GM23338 (cell line): ENCODE measurements at regions not wholly inside any gene's neighbourhood (a gene's known extent, or its start where the extent isn't known, plus 50 kb on each side); places are given as distances from the start of the nearest gene placed in this dataset.

Experiments used
- ATAC-seq: fragments of 200-7000 bp; cut with Tn5 transposase; 3 replicates; pipeline ENCODE4 v1.9.1; 2020
- DNase-seq: peaks from one replicate; pipeline ENCODE4 v3.0.0-alpha.2; 2015; ENCODE audit warnings: low spot score
- H2AFZ ChIP-seq: fragments of 200-600 bp; sonication (generic); 2 replicates; pipeline ENCODE4 v1.8.0; 2016; ENCODE audit warnings: antibody characterized with exemption, mild to moderate bottlenecking, moderate library complexity
- H3F3A ChIP-seq: fragments of 200-600 bp; sonication (generic); replicated peaks from 2 replicates; pipeline ENCODE4 v1.8.0; 2017; ENCODE audit warnings: antibody characterized with exemption, mixed run types, low read depth
- H3K27ac ChIP-seq: fragments of 200-600 bp; sonication (generic); 2 replicates; pipeline ENCODE4 v1.6.1; 2016; ENCODE audit warnings: low read depth
- H3K27me3 ChIP-seq: fragments of 200-600 bp; sonication (generic); 2 replicates; pipeline ENCODE4 v1.8.0; 2016; ENCODE audit warnings: mild to moderate bottlenecking, mixed run types, moderate library complexity; ENCODE audit not compliant: insufficient read depth
- H3K36me3 ChIP-seq: fragments of 200-600 bp; sonication (generic); 2 replicates; pipeline ENCODE4 v1.8.0; 2016; ENCODE audit warnings: mild to moderate bottlenecking; ENCODE audit not compliant: insufficient read depth
- H3K4me1 ChIP-seq: fragments of 200-600 bp; sonication (generic); 2 replicates; pipeline ENCODE4 v1.8.0; 2016; ENCODE audit warnings: mild to moderate bottlenecking, moderate library complexity; ENCODE audit not compliant: insufficient read depth
- H3K4me2 ChIP-seq: fragments of 200-600 bp; sonication (generic); 2 replicates; pipeline ENCODE4 v1.7.1; 2017; ENCODE audit warnings: mixed run types
- H3K4me3 ChIP-seq: fragments of 200-600 bp; sonication (generic); 2 replicates; pipeline ENCODE4 v1.6.1; 2016; ENCODE audit warnings: mixed run types
- H3K79me2 ChIP-seq: fragments of 200-600 bp; sonication (generic); replicated peaks from 2 replicates; pipeline ENCODE4 v1.8.0; 2017; ENCODE audit warnings: mild to moderate bottlenecking; ENCODE audit not compliant: insufficient read depth
- H3K9me2 ChIP-seq: fragments of 200-600 bp; sonication (generic); 2 replicates; pipeline ENCODE4 v1.8.0; 2017; ENCODE audit not compliant: insufficient read depth
- H4K20me1 ChIP-seq: fragments of 200-600 bp; sonication (generic); replicated peaks from 2 replicates; pipeline ENCODE4 v1.8.0; 2017; ENCODE audit warnings: mild to moderate bottlenecking; ENCODE audit not compliant: insufficient read depth
- H3K27ac Mint-ChIP-seq: 2 replicates; pipeline ENCODE4 v1.8.0; 2020; ENCODE audit warnings: inconsistent platforms, mild to moderate bottlenecking, moderate library complexity, mixed read lengths
- H3K27me3 Mint-ChIP-seq: 3 replicates; pipeline ENCODE4 v1.8.0; 2022; ENCODE audit warnings: low read depth, mild to moderate bottlenecking, moderate library complexity, mixed read lengths, inconsistent platforms; ENCODE audit not compliant: insufficient read depth, poor library complexity
- H3K36me3 Mint-ChIP-seq: 3 replicates; pipeline ENCODE4 v1.8.0; 2021; ENCODE audit warnings: low read depth, mild to moderate bottlenecking, inconsistent platforms, moderate library complexity, mixed read lengths
- H3K4me1 Mint-ChIP-seq: 3 replicates; pipeline ENCODE4 v1.8.0; 2020; ENCODE audit warnings: mild to moderate bottlenecking, inconsistent platforms, mixed read lengths
- H3K4me3 Mint-ChIP-seq: 3 replicates; pipeline ENCODE4 v1.8.0; 2021; ENCODE audit warnings: moderate library complexity, mild to moderate bottlenecking, inconsistent platforms, mixed read lengths
- H3K9me3 Mint-ChIP-seq: 3 replicates; pipeline ENCODE4 v1.8.0; 2020; ENCODE audit warnings: moderate library complexity, mild to moderate bottlenecking, inconsistent platforms, mixed read lengths
- CREB1 ChIP-seq: fragments of 250-450 bp; sonication (Bioruptor Pico); IDR thresholded peaks from 2 replicates; pipeline ENCODE4 v1.5.0; 2020; ENCODE audit warnings: low read depth, mild to moderate bottlenecking, moderate library complexity
- CTCF ChIP-seq, 2 experiments: fragments of 200-600 bp in 1 of 2; sonication (generic) in 1 of 2; conservative IDR thresholded peaks; 2 replicates each; pipeline versions ENCODE4 v1.5.1 to v1.6.1; 2016 to 2017; ENCODE audit warnings: antibody characterized with exemption in 2 of 2, low read depth in 2 of 2, mild to moderate bottlenecking in 2 of 2, moderate library complexity in 1 of 2
- EZH2 ChIP-seq: fragments of 200-600 bp; sonication (generic); IDR thresholded peaks from one replicate; pipeline ENCODE4 v1.8.0; 2017; ENCODE audit warnings: antibody characterized with exemption, mild to moderate bottlenecking, low read depth; ENCODE audit not compliant: unreplicated experiment
- JUNB ChIP-seq: IDR thresholded peaks from one replicate; pipeline ENCODE4 v1.6.1; 2016; ENCODE audit warnings: antibody characterized with exemption; ENCODE audit not compliant: unreplicated experiment
- POLR2AphosphoS5 ChIP-seq: IDR thresholded peaks from 2 replicates; pipeline ENCODE4 v1.6.1; 2016; ENCODE audit warnings: antibody characterized with exemption, low read depth
- ZNF331 ChIP-seq: fragments of 250-450 bp; sonication (Bioruptor Pico); IDR thresholded peaks from 2 replicates; pipeline ENCODE4 v1.5.0; 2020; ENCODE audit warnings: low read depth, mild to moderate bottlenecking, moderate library complexity
- ZNF462 ChIP-seq: fragments of 250-450 bp; sonication (Bioruptor Pico); IDR thresholded peaks from 2 replicates; pipeline ENCODE4 v1.5.0; 2020; ENCODE audit warnings: mild to moderate bottlenecking, moderate library complexity
- TF ChIP-seq, protein P1 (sequence below): IDR thresholded peaks from one replicate; pipeline ENCODE4 v1.6.1; 2018; ENCODE audit warnings: antibody characterized with exemption; ENCODE audit not compliant: unreplicated experiment

- TF ChIP-seq EZH2 = no peak
- no peak for TF ChIP-seq CREB1 (CRISPR knock-in tag)
- TF ChIP-seq JUNB = no peak
- no peak for TF ChIP-seq POLR2AphosphoS5
- TF ChIP-seq ZNF462 (CRISPR knock-in tag) = no peak
Measured at GRCh38 chr7:85875398-85875797, 688.5 kb upstream of the SEMA3D start (continued).

GRCh38 chr7:85866540-85866939, 679.7 kb upstream of the SEMA3D start:
- no peak for DNase-seq
- Mint-ChIP-seq H3K4me1 (peaks cover 5% of the 10 kb centered on the region), H3K4me3 (no peak overlapping the region)
- TF ChIP-seq ZNF331 (CRISPR knock-in tag) (no peak), CTCF (conservative IDR thresholded peaks at IDR 0.05; ENCODE audit: low read depth in 2 of 2) (no peak)
- TF ChIP-seq, protein P1, sequence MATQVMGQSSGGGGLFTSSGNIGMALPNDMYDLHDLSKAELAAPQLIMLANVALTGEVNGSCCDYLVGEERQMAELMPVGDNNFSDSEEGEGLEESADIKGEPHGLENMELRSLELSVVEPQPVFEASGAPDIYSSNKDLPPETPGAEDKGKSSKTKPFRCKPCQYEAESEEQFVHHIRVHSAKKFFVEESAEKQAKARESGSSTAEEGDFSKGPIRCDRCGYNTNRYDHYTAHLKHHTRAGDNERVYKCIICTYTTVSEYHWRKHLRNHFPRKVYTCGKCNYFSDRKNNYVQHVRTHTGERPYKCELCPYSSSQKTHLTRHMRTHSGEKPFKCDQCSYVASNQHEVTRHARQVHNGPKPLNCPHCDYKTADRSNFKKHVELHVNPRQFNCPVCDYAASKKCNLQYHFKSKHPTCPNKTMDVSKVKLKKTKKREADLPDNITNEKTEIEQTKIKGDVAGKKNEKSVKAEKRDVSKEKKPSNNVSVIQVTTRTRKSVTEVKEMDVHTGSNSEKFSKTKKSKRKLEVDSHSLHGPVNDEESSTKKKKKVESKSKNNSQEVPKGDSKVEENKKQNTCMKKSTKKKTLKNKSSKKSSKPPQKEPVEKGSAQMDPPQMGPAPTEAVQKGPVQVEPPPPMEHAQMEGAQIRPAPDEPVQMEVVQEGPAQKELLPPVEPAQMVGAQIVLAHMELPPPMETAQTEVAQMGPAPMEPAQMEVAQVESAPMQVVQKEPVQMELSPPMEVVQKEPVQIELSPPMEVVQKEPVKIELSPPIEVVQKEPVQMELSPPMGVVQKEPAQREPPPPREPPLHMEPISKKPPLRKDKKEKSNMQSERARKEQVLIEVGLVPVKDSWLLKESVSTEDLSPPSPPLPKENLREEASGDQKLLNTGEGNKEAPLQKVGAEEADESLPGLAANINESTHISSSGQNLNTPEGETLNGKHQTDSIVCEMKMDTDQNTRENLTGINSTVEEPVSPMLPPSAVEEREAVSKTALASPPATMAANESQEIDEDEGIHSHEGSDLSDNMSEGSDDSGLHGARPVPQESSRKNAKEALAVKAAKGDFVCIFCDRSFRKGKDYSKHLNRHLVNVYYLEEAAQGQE = no peak

More at GRCh38 chr7:85866540-85866939, 679.7 kb upstream of the SEMA3D start:
- Histone ChIP-seq H3K79me2 (no peaks in the 10 kb centered on the region), H3F3A (no peaks in the 10 kb centered on the region), H3K27ac (no peak overlapping the region), H3K9me2 (0 out of 2 replicates have a peak, but pooled peaks cover 3% of the 10 kb centered on the region), H3K4me3 (no peak overlapping the region), H2AFZ (no peak overlapping the region), H3K4me1 (no peaks in the 10 kb centered on the region), H3K4me2 (no peak overlapping the region), H4K20me1 (no peaks in the 10 kb centered on the region), H3K36me3 (no peaks in the 10 kb centered on the region), H3K27me3 (no peaks in the 10 kb centered on the region)
- no peak for ATAC-seq
- Mint-ChIP-seq H3K27me3 (no peaks in the 10 kb centered on the region), H3K27ac (no peak overlapping the region), H3K9me3 (peaks cover 18% of the 10 kb centered on the region; the same call in 2 of the 3 replicates), H3K36me3 (peaks cover 3% of the 10 kb centered on the region)
